SK-N-SH treated with all-trans-retinoic acid at 6 μM for 48 hours (cell line): ENCODE measurements at regions not wholly inside any gene's neighbourhood (a gene's known extent, or its start where the extent isn't known, plus 50 kb on each side); places are given as distances from the start of the nearest gene placed in this dataset.

Source experiments
- ARNTL ChIP-seq: fragments of 450-650 bp; formaldehyde crosslinking; IDR thresholded peaks from 2 replicates; pipeline ENCODE4 v1.5.0; 2020; ENCODE audit warnings: low read depth, mild to moderate bottlenecking, moderate library complexity, borderline replicate concordance
- BACH2 ChIP-seq: fragments of 250-450 bp; sonication (Bioruptor Pico); IDR thresholded peaks from 2 replicates; pipeline ENCODE4 v1.9.0; 2021; ENCODE audit warnings: mild to moderate bottlenecking, borderline replicate concordance
- CSDC2 ChIP-seq: fragments of 250-450 bp; sonication (Bioruptor Pico); IDR thresholded peaks from 2 replicates; pipeline ENCODE4 v1.5.0; 2020; ENCODE audit warnings: mild to moderate bottlenecking, moderate library complexity
- ESRRG ChIP-seq: fragments of 250-450 bp; sonication (Bioruptor Pico); IDR thresholded peaks from 2 replicates; pipeline ENCODE4 v1.6.1; 2021; ENCODE audit warnings: mild to moderate bottlenecking
- GLIS3 ChIP-seq: fragments of 250-450 bp; sonication (Bioruptor Pico); IDR thresholded peaks from 2 replicates; pipeline ENCODE4 v1.5.0; 2020; ENCODE audit warnings: mild to moderate bottlenecking, moderate library complexity
- ZFP3 ChIP-seq: fragments of 250-450 bp; sonication (Bioruptor Pico); IDR thresholded peaks from 2 replicates; pipeline ENCODE4 v1.5.0; 2020; ENCODE audit warnings: mild to moderate bottlenecking, moderate library complexity
- ZFP30 ChIP-seq: fragments of 450-650 bp; formaldehyde crosslinking; IDR thresholded peaks from 2 replicates; pipeline ENCODE4 v1.5.0; 2022; ENCODE audit warnings: mild to moderate bottlenecking, moderate library complexity
- TF ChIP-seq, protein P1 (sequence below): fragments of 250-450 bp; sonication (Bioruptor Pico); IDR thresholded peaks from 2 replicates; pipeline ENCODE4 v1.8.0; 2021; ENCODE audit warnings: low read depth, mild to moderate bottlenecking, moderate library complexity, borderline replicate concordance
- TF ChIP-seq, protein P2 (sequence below): fragments of 250-450 bp; sonication (Bioruptor Pico); IDR thresholded peaks from 2 replicates; pipeline ENCODE4 v1.8.0; 2020; ENCODE audit warnings: mild to moderate bottlenecking, moderate library complexity, borderline replicate concordance
- TF ChIP-seq, protein P3 (sequence below): fragments of 250-450 bp; sonication (Bioruptor Pico); IDR thresholded peaks from 2 replicates; pipeline ENCODE4 v1.5.0; 2020; ENCODE audit warnings: mild to moderate bottlenecking, moderate library complexity
- TF ChIP-seq, protein P4 (sequence below): fragments of 250-450 bp; sonication (Bioruptor Pico); IDR thresholded peaks from 2 replicates; pipeline ENCODE4 v1.5.1; 2021; ENCODE audit warnings: mild to moderate bottlenecking, moderate library complexity
- TF ChIP-seq, protein P5 (sequence below): fragments of 250-450 bp; sonication (Bioruptor Pico); IDR thresholded peaks from 2 replicates; pipeline ENCODE4 v1.5.1; 2020; ENCODE audit warnings: low read depth, mild to moderate bottlenecking, moderate library complexity

DNA sequence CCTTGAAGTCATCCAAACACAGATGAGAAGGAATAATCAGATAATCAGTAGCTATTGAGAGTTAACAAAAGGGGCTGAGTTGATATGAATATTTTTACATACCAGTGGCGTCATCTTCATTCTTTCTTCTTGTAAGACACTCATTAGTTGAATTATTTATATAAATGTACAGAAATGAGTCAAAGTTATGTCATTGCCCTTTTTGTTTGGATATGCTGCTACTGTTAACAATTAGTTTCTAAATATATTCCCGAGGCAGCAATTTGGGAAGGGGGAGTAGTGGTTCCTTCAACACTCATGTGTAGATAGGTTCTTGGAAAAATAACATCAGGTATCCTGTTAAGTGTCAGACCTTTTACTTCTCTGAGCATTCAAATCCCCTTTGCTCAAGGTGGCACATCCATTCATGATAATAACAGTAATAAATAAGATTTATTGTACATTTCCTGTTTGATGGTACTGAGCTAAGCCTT is 436.6 kb downstream of the SPRY1 start:
- TF ChIP-seq, protein P1, sequence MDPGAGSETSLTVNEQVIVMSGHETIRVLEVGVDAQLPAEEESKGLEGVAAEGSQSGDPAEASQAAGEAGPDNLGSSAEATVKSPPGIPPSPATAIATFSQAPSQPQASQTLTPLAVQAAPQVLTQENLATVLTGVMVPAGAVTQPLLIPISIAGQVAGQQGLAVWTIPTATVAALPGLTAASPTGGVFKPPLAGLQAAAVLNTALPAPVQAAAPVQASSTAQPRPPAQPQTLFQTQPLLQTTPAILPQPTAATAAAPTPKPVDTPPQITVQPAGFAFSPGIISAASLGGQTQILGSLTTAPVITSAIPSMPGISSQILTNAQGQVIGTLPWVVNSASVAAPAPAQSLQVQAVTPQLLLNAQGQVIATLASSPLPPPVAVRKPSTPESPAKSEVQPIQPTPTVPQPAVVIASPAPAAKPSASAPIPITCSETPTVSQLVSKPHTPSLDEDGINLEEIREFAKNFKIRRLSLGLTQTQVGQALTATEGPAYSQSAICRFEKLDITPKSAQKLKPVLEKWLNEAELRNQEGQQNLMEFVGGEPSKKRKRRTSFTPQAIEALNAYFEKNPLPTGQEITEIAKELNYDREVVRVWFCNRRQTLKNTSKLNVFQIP (CRISPR knock-in tag), result no peak
- TF ChIP-seq CSDC2 (no peak), BACH2 (no peak), ESRRG (CRISPR knock-in tag) (no peak), ZFP30 (no peak), ZFP3 (CRISPR knock-in tag) (no peak), ARNTL (CRISPR knock-in tag) (no peak), GLIS3 (CRISPR knock-in tag) (no peak)
- TF ChIP-seq, protein P2, sequence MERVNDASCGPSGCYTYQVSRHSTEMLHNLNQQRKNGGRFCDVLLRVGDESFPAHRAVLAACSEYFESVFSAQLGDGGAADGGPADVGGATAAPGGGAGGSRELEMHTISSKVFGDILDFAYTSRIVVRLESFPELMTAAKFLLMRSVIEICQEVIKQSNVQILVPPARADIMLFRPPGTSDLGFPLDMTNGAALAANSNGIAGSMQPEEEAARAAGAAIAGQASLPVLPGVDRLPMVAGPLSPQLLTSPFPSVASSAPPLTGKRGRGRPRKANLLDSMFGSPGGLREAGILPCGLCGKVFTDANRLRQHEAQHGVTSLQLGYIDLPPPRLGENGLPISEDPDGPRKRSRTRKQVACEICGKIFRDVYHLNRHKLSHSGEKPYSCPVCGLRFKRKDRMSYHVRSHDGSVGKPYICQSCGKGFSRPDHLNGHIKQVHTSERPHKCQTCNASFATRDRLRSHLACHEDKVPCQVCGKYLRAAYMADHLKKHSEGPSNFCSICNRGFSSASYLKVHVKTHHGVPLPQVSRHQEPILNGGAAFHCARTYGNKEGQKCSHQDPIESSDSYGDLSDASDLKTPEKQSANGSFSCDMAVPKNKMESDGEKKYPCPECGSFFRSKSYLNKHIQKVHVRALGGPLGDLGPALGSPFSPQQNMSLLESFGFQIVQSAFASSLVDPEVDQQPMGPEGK, result no peak
- TF ChIP-seq, protein P3, sequence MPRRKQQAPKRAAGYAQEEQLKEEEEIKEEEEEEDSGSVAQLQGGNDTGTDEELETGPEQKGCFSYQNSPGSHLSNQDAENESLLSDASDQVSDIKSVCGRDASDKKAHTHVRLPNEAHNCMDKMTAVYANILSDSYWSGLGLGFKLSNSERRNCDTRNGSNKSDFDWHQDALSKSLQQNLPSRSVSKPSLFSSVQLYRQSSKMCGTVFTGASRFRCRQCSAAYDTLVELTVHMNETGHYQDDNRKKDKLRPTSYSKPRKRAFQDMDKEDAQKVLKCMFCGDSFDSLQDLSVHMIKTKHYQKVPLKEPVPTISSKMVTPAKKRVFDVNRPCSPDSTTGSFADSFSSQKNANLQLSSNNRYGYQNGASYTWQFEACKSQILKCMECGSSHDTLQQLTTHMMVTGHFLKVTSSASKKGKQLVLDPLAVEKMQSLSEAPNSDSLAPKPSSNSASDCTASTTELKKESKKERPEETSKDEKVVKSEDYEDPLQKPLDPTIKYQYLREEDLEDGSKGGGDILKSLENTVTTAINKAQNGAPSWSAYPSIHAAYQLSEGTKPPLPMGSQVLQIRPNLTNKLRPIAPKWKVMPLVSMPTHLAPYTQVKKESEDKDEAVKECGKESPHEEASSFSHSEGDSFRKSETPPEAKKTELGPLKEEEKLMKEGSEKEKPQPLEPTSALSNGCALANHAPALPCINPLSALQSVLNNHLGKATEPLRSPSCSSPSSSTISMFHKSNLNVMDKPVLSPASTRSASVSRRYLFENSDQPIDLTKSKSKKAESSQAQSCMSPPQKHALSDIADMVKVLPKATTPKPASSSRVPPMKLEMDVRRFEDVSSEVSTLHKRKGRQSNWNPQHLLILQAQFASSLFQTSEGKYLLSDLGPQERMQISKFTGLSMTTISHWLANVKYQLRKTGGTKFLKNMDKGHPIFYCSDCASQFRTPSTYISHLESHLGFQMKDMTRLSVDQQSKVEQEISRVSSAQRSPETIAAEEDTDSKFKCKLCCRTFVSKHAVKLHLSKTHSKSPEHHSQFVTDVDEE (CRISPR knock-in tag), result no peak
- TF ChIP-seq, protein P4, sequence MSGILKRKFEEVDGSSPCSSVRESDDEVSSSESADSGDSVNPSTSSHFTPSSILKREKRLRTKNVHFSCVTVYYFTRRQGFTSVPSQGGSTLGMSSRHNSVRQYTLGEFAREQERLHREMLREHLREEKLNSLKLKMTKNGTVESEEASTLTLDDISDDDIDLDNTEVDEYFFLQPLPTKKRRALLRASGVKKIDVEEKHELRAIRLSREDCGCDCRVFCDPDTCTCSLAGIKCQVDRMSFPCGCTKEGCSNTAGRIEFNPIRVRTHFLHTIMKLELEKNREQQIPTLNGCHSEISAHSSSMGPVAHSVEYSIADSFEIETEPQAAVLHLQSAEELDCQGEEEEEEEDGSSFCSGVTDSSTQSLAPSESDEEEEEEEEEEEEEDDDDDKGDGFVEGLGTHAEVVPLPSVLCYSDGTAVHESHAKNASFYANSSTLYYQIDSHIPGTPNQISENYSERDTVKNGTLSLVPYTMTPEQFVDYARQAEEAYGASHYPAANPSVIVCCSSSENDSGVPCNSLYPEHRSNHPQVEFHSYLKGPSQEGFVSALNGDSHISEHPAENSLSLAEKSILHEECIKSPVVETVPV (CRISPR knock-in tag), result no peak
- TF ChIP-seq, protein P5, sequence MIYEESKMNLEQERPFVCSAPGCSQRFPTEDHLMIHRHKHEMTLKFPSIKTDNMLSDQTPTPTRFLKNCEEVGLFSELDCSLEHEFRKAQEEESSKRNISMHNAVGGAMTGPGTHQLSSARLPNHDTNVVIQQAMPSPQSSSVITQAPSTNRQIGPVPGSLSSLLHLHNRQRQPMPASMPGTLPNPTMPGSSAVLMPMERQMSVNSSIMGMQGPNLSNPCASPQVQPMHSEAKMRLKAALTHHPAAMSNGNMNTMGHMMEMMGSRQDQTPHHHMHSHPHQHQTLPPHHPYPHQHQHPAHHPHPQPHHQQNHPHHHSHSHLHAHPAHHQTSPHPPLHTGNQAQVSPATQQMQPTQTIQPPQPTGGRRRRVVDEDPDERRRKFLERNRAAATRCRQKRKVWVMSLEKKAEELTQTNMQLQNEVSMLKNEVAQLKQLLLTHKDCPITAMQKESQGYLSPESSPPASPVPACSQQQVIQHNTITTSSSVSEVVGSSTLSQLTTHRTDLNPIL (CRISPR knock-in tag), result no peak
